Vagina (tissue), 2 donors: ENCODE measurements at regions not wholly inside any gene's neighbourhood (a gene's known extent, or its start where the extent isn't known, plus 50 kb on each side); places are given as distances from the start of the nearest gene placed in this dataset.

ENCODE experiments used
- CTCF ChIP-seq, 3 experiments: fragments of 450-650 bp in 2 of 3; fragments of 200-600 bp in 1 of 3; sonication (generic) in 1 of 3; IDR thresholded peaks; one replicate each; pipeline ENCODE4 v1.5.1; 2017 to 2019; ENCODE audit warnings: antibody characterized with exemption in 3 of 3, mild to moderate bottlenecking in 2 of 3, moderate library complexity in 2 of 3
- POLR2A ChIP-seq, 2 donors: fragments of 450-650 bp; IDR thresholded peaks; one replicate each; pipeline ENCODE4 v1.6.1; 2017; ENCODE audit warnings: antibody characterized with exemption in 2 of 2, mild to moderate bottlenecking in 2 of 2, moderate library complexity in 2 of 2
- POLR2AphosphoS5 ChIP-seq, 2 donors: sonication (generic); formaldehyde crosslinking; IDR thresholded peaks; one replicate each; pipeline ENCODE4 v1.9.0; 2017; ENCODE audit warnings: antibody characterized with exemption in 2 of 2, mild to moderate bottlenecking in 2 of 2, low read depth in 1 of 2; ENCODE audit not compliant: insufficient read depth in 1 of 2

GRCh38 chr1:79380078-79380477 lies 373.5 kb upstream of the ADGRL4 start:
- TF ChIP-seq CTCF (IDR thresholded peaks at IDR 0.05) (no peak), POLR2A (IDR thresholded peaks at IDR 0.05) (no peak), POLR2AphosphoS5 (IDR thresholded peaks at IDR 0.05; ENCODE audit: insufficient read depth in 1 of 2, low read depth in 1 of 2) (no peak)
